Fibroblast of skin of right quadriceps (primary cell): ENCODE measurements at regions not wholly inside any gene's neighbourhood (a gene's known extent, or its start where the extent isn't known, plus 50 kb on each side); places are given as distances from the start of the nearest gene placed in this dataset.

Experiments
- DNase-seq: peaks from one replicate; pipeline ENCODE4 v3.0.0-alpha.2; 2013

DNA sequence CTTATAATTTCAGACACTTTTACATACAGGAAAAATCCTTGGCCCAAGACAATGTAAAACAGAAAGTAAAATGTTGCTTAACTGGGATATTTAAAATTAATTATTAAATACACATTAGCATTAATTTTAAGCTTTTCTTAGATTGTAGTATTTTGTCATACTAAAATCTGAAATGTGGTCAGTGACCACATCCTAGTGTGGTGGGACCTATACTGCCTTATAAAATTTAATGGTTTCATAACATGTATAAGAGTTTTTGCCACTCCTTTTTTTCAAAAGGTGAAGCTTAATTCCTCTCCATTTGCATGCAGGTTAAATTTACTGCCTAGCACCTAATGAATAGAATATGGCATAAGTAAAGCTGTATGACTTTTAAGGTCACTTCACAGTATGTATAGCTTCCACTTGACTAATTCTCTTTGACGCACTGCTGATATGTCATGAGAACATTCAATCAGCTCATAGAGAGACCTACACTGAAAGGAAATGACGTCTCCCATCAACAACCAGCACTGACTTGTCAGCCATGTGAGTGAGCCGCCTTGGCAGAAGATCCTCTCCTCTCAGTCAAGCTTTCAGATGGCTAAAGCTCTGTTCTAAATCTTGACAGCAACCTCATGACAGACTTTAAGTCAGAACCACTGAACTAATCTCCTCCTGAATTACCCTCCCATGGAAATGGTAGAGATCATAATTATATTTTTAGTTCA is 847.8 kb downstream of the SI start:
- DNase-seq: no peak

DNA sequence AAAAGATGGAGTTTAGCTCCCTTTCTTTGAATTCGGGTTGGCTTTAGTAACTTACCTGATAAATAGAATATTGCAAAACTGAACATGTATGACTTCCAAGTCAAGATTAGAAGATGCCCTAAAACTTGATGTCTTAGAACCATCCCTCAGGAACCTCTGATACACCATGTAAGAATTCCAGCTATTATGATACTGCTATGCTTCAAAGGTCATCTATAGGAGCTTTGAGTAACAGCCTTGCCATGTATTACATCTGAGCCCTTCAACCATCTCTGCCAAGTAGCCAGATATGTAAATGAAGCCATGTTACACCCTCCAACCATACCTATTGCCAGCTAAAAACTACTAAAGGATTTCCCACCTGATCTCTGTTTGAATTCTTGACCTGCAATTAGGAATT is 854.2 kb downstream of the SI start:
- no peak for DNase-seq

DNA sequence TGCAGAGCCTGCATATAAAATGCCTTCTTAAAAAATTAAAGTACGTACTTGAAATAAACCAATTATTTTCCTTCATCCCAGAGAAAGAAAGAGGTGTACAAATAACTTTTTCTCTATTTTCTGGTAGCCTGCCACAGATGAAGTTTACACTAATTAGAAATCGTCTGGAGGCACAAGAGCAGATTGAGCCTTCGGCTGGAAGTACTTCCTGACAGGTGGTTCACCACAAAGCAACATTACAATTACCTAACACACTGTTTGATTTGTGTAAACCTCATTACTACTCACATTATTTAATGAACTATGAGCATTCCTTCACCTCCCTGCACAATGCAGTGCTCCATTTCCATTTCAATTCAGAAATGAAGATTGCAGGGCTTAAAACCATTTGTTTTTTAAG is 856.1 kb downstream of the SI start:
- DNase-seq: no peak

DNA sequence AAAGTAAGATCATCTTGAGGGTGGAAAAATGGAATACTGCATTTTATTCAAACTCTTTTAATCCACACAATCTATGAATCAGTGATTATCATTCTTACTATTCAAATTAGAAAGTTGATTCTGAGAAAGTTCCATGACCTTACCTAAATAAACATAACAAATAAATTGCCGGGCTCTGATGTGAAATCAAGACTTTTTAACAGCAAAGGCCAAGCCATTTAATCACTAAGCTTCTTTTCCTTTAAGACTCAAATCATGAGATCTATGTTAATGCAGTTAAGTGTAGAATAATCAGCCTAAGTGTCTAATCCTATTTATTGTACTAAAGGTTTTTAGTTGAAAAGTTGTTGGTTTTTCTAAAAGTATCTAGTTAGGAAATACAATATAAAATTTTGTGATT is 857.0 kb downstream of the SI start:
- DNase-seq: no peak

DNA sequence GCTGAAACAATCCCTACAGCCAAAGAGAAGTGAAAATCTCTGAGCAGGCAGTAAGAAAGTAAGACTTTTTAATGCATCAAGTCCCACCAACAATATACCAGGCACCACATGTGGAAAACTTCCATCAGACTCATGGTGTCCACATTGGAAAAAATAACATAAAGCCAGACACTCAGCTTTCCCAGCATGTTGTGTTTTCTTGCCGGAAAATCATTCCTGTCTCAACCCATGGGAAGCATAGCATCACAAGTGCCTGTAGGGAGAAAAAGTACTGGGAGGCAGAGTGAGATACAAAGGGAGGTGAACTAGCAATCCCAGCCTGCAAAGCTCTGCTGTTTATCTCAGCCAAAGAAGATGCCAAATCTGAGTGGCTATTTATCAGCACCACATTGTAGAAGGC is 868.9 kb downstream of the SI start:
- DNase-seq: no peak

DNA sequence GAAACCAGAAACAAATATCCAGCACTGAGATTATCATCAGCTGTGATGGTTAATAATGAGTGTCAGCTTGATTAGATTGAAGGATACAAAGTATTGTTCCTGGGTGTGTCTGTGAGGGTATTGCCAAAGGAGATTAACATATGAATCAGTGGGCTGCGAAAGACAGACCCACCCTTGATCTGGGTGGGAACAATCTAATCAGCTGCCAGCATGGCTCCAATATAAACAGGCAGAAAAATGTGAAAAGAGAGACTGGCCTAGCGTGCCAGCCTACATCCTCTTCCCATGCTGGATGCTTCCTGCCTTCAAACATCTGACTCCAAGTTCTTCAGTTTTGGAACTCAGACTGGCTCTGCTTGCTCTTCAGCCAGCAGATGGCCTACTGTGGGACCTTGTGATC is 869.5 kb downstream of the SI start:
- DNase-seq: no peak

DNA sequence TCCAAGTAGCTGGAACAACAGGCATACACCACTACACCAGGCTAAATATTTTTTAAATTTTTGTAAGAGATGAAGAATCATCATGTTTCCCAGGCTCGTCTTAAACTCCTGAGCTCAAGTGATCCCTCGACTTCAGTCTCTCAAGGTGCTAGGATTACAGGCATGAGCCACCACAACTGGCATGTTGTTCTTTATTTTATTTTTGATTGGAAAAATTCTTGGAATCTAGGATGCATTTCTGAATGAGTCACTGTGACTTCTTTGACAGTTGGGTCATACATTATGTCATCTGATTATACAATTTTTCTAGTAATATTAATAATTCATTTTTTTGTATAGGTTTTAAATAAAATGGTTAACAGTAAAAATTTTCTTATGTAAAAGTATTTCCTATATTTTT is 870.2 kb downstream of the SI start:
- DNase-seq: no peak

DNA sequence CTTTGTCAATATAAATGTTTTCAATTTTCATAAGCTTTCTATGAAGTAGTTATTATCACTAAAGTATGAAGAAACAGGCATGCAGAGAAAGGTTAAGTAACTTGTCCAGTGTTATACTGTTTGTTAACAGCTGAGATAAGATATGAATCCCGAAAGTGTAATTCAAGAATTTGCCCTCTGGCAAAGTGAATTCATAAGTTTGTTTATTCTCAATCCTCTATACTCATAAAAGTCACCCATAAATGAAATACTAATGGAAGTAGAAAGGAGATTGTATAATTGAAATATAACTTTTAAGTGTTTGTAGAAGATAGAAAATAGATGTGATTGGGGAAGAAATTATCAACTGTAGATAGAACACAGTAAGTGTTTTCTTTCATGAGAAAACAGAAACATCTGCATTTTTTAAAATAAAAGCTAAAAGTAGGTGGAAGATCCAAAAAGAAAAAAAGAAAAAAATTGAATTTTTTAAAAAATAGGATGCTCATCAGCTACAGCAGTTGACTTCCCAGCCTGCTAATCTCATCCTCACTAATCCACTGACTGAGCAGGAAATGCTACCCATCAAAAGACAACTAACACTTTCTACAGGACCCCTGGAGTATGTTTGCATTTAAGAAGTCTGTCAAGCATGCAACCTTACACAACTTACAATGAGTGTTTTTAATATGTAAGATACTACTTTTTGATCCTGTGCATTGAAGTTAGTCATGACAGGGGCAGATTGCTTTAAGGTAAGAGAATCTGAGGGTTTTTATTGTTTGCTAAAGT is 878.1 kb downstream of the SI start:
- DNase-seq: no peak

DNA sequence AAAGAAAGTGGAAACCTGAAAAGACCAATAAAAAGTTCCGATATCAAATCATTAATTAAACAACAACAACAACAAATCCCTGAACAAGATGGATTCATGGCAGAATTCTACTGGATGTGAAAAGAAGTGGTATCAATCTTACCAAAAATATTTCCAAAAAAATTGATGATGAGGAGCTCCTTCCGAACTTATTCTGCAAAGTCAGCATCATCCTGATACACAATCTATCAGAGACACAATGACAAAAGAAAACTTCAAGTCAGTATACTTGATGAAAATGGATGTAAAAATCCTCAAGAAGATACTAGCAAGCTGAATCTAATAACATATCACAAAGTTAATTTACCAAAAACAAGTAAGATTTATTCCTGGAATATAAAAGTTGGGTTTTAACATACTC is 881.8 kb downstream of the SI start:
- DNase-seq: no peak

DNA sequence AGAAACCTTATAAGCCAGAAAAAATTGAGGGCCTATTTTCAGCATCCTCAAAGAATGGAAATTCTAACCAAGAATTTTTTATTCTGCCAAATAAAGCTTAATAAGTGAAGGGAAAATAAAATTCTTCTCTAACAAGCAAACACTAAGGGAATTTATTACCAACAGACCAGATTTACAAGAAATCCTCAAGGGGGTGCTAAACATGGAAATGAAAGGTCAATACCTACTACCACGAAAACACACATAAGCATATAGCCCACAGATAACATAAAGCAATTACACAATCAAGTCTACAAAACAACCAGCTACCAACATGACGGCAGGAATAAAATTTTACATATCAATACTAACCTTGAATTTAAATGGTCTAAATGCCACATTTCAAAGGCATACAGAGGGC is 883.5 kb downstream of the SI start:
- no peak for DNase-seq

DNA sequence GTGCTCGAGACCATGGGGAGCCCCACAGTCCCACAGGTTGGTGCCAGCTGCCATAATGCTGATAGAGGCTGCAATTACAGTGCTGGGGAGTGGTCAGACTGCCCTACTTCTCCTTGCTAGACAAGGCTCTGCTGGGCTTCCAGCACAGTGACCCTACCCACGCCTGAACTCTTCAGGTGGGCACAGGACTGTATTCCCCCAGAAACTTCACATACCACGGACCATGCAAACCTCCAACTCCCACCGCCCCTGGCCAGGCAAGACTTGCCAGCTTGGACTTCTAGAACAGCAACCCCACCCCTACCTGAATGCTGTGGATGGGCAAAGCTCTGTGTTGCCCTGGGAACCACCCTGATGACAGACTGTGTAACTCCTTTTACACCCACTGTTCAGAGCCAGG is 885.3 kb downstream of the SI start:
- no peak for DNase-seq

DNA sequence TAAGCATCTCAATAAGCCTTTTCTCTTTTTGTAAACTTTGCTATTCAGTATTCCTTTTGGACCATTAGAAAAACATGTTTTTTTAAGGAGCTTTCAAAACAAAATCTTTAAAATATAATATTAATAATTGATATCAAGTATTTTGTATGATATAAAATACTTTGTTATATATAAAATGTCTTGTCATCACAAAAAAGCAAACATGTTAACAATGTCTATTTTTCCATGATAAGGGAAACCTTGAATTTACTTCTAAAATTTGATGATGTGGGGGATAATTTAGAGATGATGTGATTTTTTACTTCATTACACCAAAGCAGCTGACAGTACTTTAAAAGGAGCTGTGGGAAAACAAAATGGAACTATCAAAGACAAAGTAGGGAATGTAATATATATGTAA is 887.7 kb downstream of the SI start:
- no peak for DNase-seq

DNA sequence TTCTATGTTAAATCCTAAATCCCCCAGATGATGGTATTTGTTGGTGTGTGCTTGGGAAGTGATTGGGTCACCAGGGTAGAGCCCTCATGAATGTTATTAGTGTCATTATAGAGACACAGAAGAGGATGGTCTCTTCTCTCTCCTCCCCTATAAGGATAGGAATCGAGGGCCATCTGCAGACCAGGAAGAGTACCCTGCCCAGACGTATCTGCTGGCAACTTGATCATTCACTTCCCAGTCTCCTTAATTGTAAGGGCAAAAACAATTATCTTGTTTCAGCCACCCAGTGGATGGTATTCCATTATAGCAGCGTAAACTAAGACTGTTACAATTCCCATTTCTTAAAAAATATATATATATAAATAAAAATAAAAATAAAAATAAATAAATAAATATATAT is 892.2 kb downstream of the SI start:
- no peak for DNase-seq

DNA sequence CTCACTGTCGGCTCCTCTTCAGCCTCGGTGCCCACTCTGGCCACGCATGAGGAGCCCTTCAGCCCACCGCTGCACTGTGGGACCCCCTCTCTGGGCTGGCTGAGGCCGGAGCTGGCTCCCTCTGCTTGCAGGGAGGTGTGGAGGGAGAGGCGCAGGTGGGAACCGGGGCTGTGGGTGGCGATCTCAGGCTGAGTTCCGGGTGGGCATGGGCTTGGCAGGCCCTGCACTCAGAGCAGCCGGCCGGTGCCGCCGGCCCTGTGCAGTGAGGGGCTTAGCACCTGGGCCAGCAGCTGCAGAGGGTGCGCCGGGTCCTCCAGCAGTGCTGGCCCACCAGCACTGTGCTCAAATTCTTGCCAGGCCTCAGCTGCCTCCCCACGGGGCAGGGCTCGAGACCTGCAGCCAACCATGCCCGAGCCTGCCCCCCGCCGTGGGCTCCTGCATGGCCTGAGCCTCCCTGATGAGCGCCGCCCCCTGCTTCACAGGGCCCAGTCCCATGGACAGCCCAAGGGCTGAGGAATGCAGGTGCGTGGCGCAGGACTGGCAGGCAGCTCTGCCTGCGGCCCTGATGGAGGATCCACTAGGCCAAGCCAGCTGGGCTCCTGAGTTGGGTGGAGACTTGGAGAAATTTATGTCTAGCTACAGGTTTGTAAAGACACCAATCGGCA is 899.1 kb downstream of the SI start:
- no peak for DNase-seq

DNA sequence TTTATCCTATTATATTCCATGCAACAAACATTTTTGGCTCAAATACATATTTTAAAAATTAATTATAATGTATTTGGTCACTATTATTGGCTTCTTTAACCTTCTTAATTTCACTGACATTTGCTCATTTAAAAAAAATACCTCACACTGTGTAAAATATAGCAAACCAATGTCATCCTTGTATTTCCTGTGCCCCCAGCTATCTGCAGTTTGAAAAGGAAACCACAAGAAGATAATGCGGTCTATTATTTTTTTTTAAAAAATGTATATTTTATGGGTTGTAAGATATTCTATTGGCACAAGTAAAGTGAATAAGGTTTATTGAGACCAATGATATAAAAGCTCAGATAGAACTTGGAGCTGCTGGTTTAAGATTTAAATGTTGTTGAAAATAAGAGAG is 904.2 kb downstream of the SI start:
- DNase-seq: no peak

DNA sequence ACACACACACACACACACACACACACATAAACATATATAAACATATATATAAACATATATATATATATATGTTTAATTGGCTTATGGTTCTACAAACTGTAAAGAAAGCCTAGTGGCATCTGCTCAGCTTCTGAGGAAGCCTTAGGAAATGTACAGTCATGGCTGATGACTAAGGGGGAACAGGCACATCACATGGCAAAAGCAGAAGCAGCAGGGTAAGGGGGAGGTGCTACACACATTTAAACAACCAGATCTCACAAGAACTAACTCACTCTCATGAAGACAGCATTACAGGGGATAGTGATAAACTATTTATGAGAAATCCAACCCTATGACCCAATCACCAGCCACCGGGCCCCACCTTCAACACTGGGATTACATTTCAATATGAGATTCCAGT is 922.9 kb downstream of the SI start:
- DNase-seq: no peak

DNA sequence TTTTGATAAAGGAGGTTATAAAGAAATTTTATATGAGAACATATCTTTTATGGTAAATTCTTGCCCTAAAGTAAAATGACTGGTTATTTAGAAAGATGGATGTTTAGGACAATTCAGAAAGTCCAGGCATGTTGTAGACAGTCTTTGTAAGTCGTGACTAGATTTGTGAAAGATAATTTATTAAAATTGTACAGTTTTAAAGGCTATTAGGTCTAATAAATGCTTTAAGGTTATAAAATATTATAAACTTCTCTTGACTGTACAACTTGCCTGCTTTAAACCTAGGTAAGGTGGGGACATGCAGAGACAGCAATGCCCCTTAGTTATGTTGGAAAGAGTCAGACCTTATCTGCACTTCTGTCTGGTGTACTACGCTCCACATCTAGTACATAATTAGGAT is 933.5 kb downstream of the SI start:
- DNase-seq: no peak

DNA sequence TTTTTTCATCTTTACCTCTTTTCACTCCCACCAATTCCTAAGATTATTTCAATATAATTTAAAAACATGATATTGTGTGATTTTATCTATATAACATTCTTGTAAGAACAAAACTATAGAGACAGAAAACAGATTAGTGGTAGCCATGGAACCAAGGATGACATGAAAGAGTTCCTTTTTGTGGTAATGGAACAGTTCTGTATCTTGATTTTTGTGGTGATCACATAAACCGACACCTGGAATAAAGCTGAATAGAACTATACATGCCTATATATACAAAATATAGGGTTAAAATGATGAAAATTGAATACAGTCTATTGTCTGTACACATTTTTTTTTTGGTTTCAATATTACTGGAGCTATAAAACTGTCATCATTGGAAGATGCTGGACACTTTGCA is 945.4 kb downstream of the SI start:
- DNase-seq: no peak

DNA sequence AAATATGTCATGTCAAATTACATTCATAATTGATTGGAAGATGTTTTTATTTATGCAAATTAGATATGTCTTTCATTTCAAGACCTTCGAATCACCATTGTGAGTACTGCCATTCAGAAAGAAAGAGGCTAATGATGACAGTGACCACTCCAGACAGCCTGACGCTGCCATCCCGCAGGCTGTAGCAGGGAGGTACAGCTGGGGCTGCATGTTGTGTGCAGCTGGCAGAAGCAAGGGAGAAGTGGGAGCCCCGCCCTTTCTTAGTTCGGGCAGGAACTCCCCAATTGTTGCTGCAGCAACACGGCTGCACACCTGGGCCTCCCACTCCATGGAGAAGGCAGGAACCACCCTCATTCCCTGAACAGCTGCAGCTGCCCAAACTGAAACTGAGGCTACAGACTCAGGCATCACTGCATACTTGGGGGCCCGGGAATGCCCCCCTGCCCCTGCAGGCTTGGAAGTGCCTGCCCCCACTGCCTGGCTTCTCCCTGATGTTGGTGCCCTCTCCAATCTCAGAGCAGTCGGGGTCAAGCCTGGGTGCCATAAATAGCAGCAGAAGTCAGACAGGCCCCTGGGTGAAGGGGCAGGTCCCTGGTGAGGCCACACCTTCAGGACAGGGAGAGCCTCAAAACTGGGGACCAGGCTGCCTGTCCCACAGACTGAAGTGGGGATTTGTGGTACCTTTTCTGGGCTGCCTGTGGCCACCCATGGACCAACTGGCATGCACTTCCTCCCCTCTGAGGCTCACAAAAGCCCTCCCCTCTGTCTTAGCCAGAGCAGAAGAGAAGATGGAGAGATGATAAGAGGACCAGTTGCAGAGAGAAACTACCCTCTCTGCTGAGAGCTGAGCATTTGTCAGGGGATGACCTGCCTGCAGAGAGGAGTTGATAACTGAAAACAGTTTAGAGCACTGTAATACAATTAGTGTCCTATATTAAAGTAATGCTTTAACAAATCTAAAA is 964.6 kb downstream of the SI start:
- no peak for DNase-seq

DNA sequence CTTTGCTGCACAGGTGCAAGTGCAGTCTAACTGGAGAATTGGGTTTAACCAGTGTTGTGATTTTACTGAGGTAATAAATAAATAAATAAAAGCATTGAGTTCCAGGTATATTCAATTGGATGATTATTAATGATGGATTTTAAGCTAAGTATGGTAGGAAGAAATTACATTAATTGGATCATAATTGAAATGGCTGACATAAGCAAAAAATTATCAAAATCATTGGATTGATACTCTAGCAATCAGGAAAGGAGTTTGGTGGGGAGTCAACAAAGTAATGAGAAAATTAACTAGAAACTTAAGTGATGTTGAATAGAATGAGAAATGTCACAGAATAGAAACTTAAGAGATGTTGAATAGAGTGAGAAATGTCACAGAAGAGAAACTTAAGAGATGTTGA is 981.9 kb downstream of the SI start:
- no peak for DNase-seq

DNA sequence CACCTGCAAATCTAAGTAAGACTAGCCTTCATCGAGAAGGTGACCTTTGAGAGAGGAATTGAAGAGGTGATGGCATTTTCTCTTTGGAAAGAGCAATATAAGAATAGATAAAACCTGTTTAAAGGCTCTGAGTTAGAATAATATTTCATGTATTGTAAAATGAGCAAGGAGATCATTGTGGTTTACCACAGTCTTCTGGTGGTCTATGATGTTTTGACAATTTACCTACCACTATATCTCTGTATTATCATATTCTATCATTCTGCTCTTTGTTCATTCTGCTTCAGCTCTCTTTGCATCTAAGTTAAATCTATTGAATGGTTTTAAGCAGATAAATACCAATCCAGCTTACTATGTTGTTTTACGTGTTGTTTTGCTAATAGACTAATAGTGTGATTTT is 982.3 kb downstream of the SI start:
- no peak for DNase-seq

DNA sequence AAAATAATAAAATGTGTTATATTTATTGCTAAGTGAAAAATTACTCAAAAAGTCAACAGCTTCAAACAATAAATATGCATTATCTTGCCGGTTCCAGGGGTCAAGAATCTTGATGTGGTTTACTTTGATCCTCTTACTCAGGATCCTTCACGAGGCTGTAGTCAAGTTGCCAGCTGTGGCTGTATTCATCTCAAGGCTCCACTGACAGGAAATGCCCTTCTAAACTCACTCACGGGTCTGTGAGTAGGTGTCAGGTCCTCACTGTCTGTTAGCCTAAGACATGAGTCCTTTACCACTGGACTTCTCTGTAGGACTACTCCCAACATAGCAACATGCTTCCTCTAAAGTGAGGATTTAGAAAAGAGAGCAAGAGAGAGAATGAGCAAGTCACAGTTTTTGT is 983.0 kb downstream of the SI start:
- no peak for DNase-seq

DNA sequence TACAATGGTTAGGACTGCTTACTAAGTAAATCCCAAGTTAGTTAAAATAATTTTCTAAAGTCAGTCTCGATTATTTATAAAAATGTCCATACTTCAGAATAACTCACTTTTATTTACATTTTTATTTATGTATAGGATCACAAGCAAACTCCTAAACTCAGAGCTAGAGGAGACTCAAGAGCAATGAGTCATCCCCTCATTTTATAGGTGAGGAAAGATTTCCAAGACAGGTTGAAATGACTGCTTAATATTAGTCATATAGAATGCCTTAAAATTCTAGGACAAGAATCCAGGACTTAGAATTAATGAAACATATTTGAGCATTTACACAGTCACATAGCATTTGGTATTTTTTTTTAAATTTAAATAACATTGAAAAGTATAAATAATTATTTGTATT is 983.8 kb downstream of the SI start:
- DNase-seq: no peak
